GM13977 (cell line): ENCODE measurements at regions not wholly inside any gene's neighbourhood (a gene's known extent, or its start where the extent isn't known, plus 50 kb on each side); places are given as distances from the start of the nearest gene placed in this dataset.

Experiments
- DNase-seq: peaks from one replicate; pipeline ENCODE4 v3.0.0; 2012; ENCODE audit warnings: low spot score
- CTCF ChIP-seq: IDR thresholded peaks from 2 replicates; pipeline ENCODE4 v1.5.1; 2012; ENCODE audit warnings: mild to moderate bottlenecking, control low read depth; ENCODE audit not compliant: insufficient read depth; ENCODE audit errors: extremely low read depth, missing control alignments
- in situ Hi-C: fragments of 300-500 bp; cut with MboI; formaldehyde crosslinking; loops from one replicate; pipeline ENCODE4 v1.12.0; 2022; ENCODE audit warnings: low sequenced_read_pairs, low pct_unique_long_range_greater_than_20kb, mixed read lengths, inconsistent platforms; ENCODE audit not compliant: unreplicated experiment

- no peak for TF ChIP-seq CTCF
- no peak for DNase-seq
- in situ Hi-C loops: no loop called here
Measured at GRCh38 chr4:132269303-132269990, 879.6 kb upstream of the PCDH10 start.

- no peak for TF ChIP-seq CTCF
- in situ Hi-C loops: no loop called here
- no peak for DNase-seq
Measured at GRCh38 chr4:132275583-132276121, 873.4 kb upstream of the PCDH10 start.

- in situ Hi-C loops: no loop called here
- DNase-seq: no peak
- TF ChIP-seq CTCF: no peak
Measured at GRCh38 chr4:132276185-132276584, 872.9 kb upstream of the PCDH10 start.

GRCh38 chr4:132276989-132277388 lies 872.1 kb upstream of the PCDH10 start:
- DNase-seq: no peak
- no peak for TF ChIP-seq CTCF
- in situ Hi-C loops: no loop called here

- in situ Hi-C loops: no loop called here
- DNase-seq: no peak
- no peak for TF ChIP-seq CTCF
Measured at GRCh38 chr4:132281733-132282132, 867.4 kb upstream of the PCDH10 start.

GRCh38 chr4:132284910-132285426 lies 864.1 kb upstream of the PCDH10 start:
- TF ChIP-seq CTCF: no peak
- in situ Hi-C loops: no loop called here
- DNase-seq: no peak

- no peak for TF ChIP-seq CTCF
Measured at GRCh38 chr4:132297346-132297745, 851.7 kb upstream of the PCDH10 start.

More at GRCh38 chr4:132297346-132297745, 851.7 kb upstream of the PCDH10 start:
- DNase-seq: no peak
- in situ Hi-C loops: no loop called here
